ENCODE measurements at regions not wholly inside any gene's neighbourhood (a gene's known extent, or its start where the extent isn't known, plus 50 kb on each side); places are given as distances from the start of the nearest gene placed in this dataset.
"Not testable (repeated sequence)": the region's sequence is repeated elsewhere in the genome, so short reads cannot be mapped to it uniquely, and the experiment has no call there.

- no peak for DNase-seq (ENCODE audit: low spot score)
Measured at GRCh38 chr9:108803428-108804065, 52.2 kb downstream of the ACTL7B start.

DNA sequence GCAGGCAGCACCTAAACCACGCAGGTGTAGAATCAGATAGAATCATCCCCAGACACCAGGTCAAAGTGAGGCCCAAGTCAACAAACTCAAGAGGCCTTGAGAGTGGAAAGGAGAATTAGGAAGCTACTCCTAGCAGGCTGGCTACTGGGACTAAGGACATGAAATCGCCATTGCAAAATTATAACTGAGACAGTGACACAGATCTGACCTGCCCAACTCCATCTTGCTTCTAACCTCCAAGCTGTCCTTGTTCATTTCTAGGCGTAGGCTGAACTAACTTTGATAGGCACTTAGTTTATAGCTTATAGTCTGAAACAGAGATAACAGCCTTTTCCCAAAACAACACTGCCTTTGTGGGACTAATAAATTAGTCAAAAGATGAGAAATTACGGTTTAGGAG is 52.8 kb downstream of the ACTL7B start:
- no peak for DNase-seq (ENCODE audit: low spot score)

- DNase-seq (ENCODE audit: low spot score), result no peak
Measured at GRCh38 chr9:108801949-108802348, 53.8 kb downstream of the ACTL7B start.

DNA sequence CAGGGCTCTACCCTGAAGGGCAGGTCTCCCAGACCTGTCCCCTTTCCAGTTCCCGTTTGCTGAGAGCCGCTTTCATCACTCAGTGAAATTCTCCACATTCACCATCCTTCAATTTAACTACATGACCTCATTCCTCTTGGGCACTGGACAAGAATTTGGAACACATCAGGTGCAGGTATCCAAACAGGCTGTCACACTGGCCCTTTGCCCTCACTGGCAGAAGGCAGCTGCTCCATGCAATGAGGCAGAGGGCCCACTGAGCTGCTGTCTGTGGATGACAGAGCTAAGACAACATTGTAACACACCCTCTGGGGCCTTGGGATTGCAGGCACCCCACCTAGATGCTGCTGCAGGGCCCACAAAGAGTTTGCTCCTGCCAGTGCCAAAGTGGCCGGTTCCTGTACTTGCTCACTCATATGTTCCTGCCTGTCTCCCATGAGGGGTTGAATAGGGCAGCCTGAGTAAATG is 55.1 kb downstream of the ACTL7B start:
- DNase-seq (ENCODE audit: low spot score), result no peak

DNA sequence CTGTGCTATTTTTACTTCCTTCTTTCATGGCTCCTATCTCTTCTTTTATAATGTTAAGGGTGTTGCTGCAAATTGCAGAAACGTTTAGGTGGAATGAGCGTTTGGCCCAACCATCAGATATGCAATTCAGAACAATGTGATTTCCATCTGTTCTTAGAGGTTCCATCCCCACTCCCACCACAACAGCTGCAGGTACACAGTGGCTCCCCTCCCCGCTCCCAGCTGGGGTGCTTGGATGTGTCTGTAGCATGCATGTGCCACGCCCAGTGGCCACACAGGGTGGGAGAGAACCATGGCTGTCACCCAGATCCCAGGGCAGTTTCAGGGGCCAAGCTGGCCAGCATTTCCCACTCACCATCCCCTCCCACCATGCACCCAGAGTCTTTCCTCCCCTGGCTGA is 62.2 kb downstream of the ACTL7B start:
- no peak for DNase-seq (ENCODE audit: low spot score)

GRCh38 chr9:108789742-108790141 is 66.0 kb downstream of the ACTL7B start:
- DNase-seq (ENCODE audit: low spot score), result no peak

GRCh38 chr9:108787690-108788048 is 68.1 kb downstream of the ACTL7B start:
- no peak for DNase-seq (ENCODE audit: low spot score)

DNA sequence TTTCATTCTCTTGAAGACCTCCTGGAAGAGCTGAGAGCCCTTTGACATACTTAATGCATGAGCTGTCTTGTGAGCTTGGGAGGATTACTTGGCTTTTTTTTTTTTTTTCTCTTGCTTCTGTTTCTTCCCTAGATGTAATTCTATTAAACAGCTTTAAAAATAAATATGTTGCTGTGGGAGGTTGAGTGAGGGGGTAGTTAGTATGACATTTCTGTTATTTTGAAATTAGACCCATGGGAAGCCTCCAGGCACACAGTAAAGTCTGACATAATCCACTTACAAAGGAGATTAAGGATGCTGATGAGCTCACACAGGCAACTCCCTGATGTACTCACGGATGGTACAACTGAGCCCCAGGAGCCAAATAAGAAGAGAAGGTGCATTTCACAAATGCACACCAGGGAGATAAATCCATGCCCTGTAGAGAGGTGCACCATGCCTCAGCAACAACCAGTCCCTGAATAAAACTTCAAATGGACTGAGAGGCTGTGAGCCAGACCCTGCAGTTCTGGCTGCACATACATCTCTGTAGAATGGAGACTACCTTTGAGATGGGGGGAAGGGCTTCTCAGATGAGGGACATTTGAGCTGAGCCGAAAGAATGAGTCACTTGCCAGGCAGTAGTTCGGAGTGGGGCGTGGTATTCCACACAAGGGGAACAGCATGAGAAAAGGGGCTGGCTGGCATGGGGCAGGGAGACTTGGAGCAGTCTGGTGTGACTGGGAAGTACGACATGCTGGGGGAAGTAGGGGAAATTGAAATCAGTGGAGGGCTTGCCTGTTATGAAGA is 68.7 kb downstream of the ACTL7B start:
- no peak for DNase-seq (ENCODE audit: low spot score)

GRCh38 chr9:108786322-108786721 is 69.5 kb downstream of the ACTL7B start:
- DNase-seq (ENCODE audit: low spot score), result no peak

DNA sequence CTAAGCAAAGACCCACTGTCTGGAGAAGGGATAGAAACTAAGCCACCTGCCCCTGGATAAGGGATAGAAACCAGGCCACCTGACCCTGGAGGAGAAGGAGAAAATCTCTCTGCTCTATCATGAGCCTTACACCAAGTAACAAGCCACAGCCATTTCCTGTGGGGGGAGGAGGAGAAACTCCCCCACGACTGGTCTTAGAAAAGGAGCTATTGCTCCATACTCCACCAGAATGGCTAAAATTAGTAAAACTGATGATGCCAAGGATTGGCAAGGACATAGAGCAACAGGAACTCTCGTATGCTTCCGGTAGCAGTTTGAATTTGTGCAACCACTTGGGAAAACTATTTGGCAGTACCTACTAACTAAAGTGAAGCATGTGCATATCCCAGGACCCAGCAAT is 70.8 kb downstream of the ACTL7B start:
- no peak for DNase-seq (ENCODE audit: low spot score)

- DNase-seq (ENCODE audit: low spot score), result no peak
Measured at GRCh38 chr9:108783731-108784495, 71.9 kb downstream of the ACTL7B start.

- no peak for DNase-seq (ENCODE audit: low spot score)
Measured at GRCh38 chr9:108783326-108783725, 72.5 kb downstream of the ACTL7B start.

- DNase-seq (ENCODE audit: low spot score), result no peak
Measured at GRCh38 chr9:108780942-108781734, 74.6 kb downstream of the ACTL7B start.

- DNase-seq (ENCODE audit: low spot score), result no peak
Measured at GRCh38 chr9:108779551-108780325, 76.0 kb downstream of the ACTL7B start.

- DNase-seq (ENCODE audit: low spot score), result no peak
Measured at GRCh38 chr9:108776920-108777639, 78.7 kb downstream of the ACTL7B start.

DNA sequence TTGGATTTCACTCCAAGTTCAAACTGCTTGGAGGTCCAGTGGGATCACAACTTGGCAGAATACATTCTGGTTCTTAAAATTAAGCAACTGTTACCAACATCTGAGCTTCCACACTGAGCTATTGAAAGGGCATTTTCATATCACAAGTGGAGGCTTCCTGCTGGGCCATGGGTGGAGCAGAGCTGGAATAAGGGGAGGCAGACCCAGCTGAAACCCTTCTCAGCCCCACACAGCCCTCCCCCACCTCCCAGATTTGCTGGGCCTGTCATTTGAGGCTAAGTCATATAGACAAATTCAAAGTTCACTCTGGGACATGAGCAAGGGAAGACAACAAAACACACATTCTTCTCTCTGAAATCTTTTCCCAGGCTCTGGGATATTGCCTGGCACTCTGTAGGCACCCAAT is 79.9 kb downstream of the ACTL7B start:
- no peak for DNase-seq (ENCODE audit: low spot score)

- not testable (repeated sequence) for DNase-seq (ENCODE audit: low spot score)
Measured at GRCh38 chr9:108774088-108774487, 81.7 kb downstream of the ACTL7B start.

GRCh38 chr9:108772301-108772894 is 83.4 kb downstream of the ACTL7B start:
- DNase-seq (ENCODE audit: low spot score), result no peak

- no peak for DNase-seq (ENCODE audit: low spot score)
Measured at GRCh38 chr9:108768744-108769143, 87.0 kb downstream of the ACTL7B start.

GRCh38 chr9:108766626-108767161 is 89.1 kb downstream of the ACTL7B start:
- DNase-seq (ENCODE audit: low spot score), result no peak

All from NAMALWA (cell line).